ENCODE measurements at regions not wholly inside any gene's neighbourhood (a gene's known extent, or its start where the extent isn't known, plus 50 kb on each side); places are given as distances from the start of the nearest gene placed in this dataset.
A peak's percentile ranks its signal among the peaks of the same experiment; 100 is the strongest.

DNA sequence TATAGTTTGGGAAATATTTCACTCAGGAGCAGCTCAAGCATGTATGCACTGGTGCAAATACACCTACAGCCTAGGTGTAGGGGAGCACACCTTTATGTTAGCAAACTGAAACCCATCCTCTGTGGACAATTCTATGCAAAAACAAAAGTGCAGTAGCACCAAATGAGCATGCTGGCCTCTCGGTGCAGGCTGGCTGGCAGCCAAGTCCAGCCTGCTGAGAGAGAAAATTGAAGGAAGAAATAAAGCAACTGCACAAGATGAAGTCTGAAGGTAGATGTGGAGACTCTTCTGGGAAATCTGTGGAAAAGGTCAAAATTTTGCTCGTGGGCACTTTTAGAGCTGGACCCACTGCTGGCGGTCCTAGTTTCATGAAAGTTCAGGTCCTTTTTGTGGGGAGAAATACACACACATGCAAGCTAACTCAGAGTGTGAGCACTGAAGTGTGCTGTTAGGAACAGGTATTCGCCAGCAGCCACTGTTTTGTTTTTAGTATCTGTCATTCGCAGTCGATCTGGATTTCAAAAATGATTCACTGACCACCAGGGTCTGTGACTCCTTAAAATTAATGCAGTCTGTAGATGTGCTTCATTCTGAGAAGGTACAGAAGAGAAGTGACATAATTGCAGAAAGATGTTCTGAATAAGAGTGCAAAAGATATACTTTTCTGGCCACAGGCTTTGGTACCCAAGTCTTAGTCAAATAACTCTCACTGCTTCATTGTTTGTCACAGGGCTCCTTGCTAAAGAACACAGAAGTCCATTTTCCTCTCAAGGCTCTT lies 281.7 kb downstream of the PARP8 start:
- no peak for TF ChIP-seq RARB (CRISPR knock-in tag; IDR thresholded peaks at IDR 0.05)
- no peak for TF ChIP-seq BACH2 (CRISPR knock-in tag; IDR thresholded peaks at IDR 0.05; ENCODE audit: borderline replicate concordance)
- TF ChIP-seq, protein P1, sequence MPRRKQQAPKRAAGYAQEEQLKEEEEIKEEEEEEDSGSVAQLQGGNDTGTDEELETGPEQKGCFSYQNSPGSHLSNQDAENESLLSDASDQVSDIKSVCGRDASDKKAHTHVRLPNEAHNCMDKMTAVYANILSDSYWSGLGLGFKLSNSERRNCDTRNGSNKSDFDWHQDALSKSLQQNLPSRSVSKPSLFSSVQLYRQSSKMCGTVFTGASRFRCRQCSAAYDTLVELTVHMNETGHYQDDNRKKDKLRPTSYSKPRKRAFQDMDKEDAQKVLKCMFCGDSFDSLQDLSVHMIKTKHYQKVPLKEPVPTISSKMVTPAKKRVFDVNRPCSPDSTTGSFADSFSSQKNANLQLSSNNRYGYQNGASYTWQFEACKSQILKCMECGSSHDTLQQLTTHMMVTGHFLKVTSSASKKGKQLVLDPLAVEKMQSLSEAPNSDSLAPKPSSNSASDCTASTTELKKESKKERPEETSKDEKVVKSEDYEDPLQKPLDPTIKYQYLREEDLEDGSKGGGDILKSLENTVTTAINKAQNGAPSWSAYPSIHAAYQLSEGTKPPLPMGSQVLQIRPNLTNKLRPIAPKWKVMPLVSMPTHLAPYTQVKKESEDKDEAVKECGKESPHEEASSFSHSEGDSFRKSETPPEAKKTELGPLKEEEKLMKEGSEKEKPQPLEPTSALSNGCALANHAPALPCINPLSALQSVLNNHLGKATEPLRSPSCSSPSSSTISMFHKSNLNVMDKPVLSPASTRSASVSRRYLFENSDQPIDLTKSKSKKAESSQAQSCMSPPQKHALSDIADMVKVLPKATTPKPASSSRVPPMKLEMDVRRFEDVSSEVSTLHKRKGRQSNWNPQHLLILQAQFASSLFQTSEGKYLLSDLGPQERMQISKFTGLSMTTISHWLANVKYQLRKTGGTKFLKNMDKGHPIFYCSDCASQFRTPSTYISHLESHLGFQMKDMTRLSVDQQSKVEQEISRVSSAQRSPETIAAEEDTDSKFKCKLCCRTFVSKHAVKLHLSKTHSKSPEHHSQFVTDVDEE (CRISPR knock-in tag; IDR thresholded peaks at IDR 0.05): no peak
- TF ChIP-seq TCF4 (CRISPR knock-in tag; IDR thresholded peaks at IDR 0.05; ENCODE audit: borderline replicate concordance): no peak
- TF ChIP-seq, protein P2, sequence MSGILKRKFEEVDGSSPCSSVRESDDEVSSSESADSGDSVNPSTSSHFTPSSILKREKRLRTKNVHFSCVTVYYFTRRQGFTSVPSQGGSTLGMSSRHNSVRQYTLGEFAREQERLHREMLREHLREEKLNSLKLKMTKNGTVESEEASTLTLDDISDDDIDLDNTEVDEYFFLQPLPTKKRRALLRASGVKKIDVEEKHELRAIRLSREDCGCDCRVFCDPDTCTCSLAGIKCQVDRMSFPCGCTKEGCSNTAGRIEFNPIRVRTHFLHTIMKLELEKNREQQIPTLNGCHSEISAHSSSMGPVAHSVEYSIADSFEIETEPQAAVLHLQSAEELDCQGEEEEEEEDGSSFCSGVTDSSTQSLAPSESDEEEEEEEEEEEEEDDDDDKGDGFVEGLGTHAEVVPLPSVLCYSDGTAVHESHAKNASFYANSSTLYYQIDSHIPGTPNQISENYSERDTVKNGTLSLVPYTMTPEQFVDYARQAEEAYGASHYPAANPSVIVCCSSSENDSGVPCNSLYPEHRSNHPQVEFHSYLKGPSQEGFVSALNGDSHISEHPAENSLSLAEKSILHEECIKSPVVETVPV (CRISPR knock-in tag; IDR thresholded peaks at IDR 0.05): no peak
- no peak for TF ChIP-seq GLIS3 (CRISPR knock-in tag; IDR thresholded peaks at IDR 0.05)
- no peak for TF ChIP-seq ARNTL (CRISPR knock-in tag; IDR thresholded peaks at IDR 0.05; ENCODE audit: borderline replicate concordance, low read depth)
- no peak for TF ChIP-seq PPARA (CRISPR knock-in tag; IDR thresholded peaks at IDR 0.05; ENCODE audit: borderline replicate concordance)
- no peak for TF ChIP-seq ZFP3 (CRISPR knock-in tag; IDR thresholded peaks at IDR 0.05)
- TF ChIP-seq ZFP30 (CRISPR knock-in tag; IDR thresholded peaks at IDR 0.05): no peak
- no peak for TF ChIP-seq ZC3H10 (CRISPR knock-in tag; IDR thresholded peaks at IDR 0.05)
- TF ChIP-seq ESRRG (CRISPR knock-in tag; IDR thresholded peaks at IDR 0.05): no peak
- TF ChIP-seq TOX (CRISPR knock-in tag; IDR thresholded peaks at IDR 0.05; ENCODE audit: borderline replicate concordance): no peak
- ATAC-seq: no peak

- no peak for ATAC-seq
- TF ChIP-seq, protein P1 (CRISPR knock-in tag; IDR thresholded peaks at IDR 0.05): no peak
- no peak for TF ChIP-seq ZNF70 (CRISPR knock-in tag; IDR thresholded peaks at IDR 0.05)
Observed at GRCh38 chr5:50953290-50953689, 286.9 kb downstream of the PARP8 start.

- peak; percentile 29; the same call in 2 of the 3 replicates for ATAC-seq
- TF ChIP-seq ZFP3 (CRISPR knock-in tag; IDR thresholded peaks at IDR 0.05) (no peak), ISL1 (CRISPR knock-in tag; IDR thresholded peaks at IDR 0.05) (no peak), SNAI2 (CRISPR knock-in tag; IDR thresholded peaks at IDR 0.05) (no peak), CREB5 (CRISPR knock-in tag; IDR thresholded peaks at IDR 0.05; ENCODE audit: low read depth) (no peak), TCF4 (CRISPR knock-in tag; IDR thresholded peaks at IDR 0.05; ENCODE audit: borderline replicate concordance) (no peak)
Observed at GRCh38 chr5:50958852-50959457, 292.5 kb downstream of the PARP8 start.

Data from SK-N-SH treated with all-trans-retinoic acid at 6 μM for 48 hours (cell line).